Iris pigment epithelial cell (primary cell): ENCODE measurements at regions not wholly inside any gene's neighbourhood (a gene's known extent, or its start where the extent isn't known, plus 50 kb on each side); places are given as distances from the start of the nearest gene placed in this dataset.
A peak's percentile ranks its signal among the peaks of the same experiment; 100 is the strongest.

Experiments
- DNase-seq: peaks from one replicate; pipeline ENCODE4 v3.0.0-alpha.2; 2011; ENCODE audit warnings: low read depth

GRCh38 chr3:8255725-8256124 is 245.9 kb upstream of the LMCD1 start:
- DNase-seq, result no peak

- no peak for DNase-seq
These were observed 245.1 kb upstream of the LMCD1 start for GRCh38 chr3:8256441-8257071.

- DNase-seq, result no peak
These were observed 240.6 kb upstream of the LMCD1 start for GRCh38 chr3:8261018-8261417.

- DNase-seq, result peak; percentile 12
These were observed 234.9 kb upstream of the LMCD1 start for GRCh38 chr3:8266730-8267131.

GRCh38 chr3:8273479-8273878 is 228.1 kb upstream of the LMCD1 start:
- no peak for DNase-seq

- DNase-seq, result no peak
These were observed 225.6 kb upstream of the LMCD1 start for GRCh38 chr3:8276056-8276455.

- DNase-seq, result no peak
These were observed 225.1 kb upstream of the LMCD1 start for GRCh38 chr3:8276506-8276905.

GRCh38 chr3:8278448-8278847 is 223.2 kb upstream of the LMCD1 start:
- no peak for DNase-seq

- DNase-seq, result no peak
These were observed 222.1 kb upstream of the LMCD1 start for GRCh38 chr3:8279476-8279875.

- no peak for DNase-seq
These were observed 221.6 kb upstream of the LMCD1 start for GRCh38 chr3:8279886-8280550.

- no peak for DNase-seq
These were observed 219.0 kb upstream of the LMCD1 start for GRCh38 chr3:8282541-8283165.

- no peak for DNase-seq
These were observed 218.4 kb upstream of the LMCD1 start for GRCh38 chr3:8283193-8283592.

- DNase-seq, result no peak
These were observed 215.5 kb upstream of the LMCD1 start for GRCh38 chr3:8286086-8286485.

GRCh38 chr3:8286749-8287148 is 214.9 kb upstream of the LMCD1 start:
- no peak for DNase-seq

GRCh38 chr3:8290611-8291010 is 211.0 kb upstream of the LMCD1 start:
- no peak for DNase-seq

- DNase-seq, result no peak
These were observed 205.2 kb upstream of the LMCD1 start for GRCh38 chr3:8296461-8296860.

- no peak for DNase-seq
These were observed 203.3 kb upstream of the LMCD1 start for GRCh38 chr3:8298021-8298954.

GRCh38 chr3:8301977-8302735 is 199.5 kb upstream of the LMCD1 start:
- peak; percentile 58 for DNase-seq

- DNase-seq, result no peak
These were observed 198.2 kb upstream of the LMCD1 start for GRCh38 chr3:8303466-8303865.

GRCh38 chr3:8305371-8305770 is 196.3 kb upstream of the LMCD1 start:
- no peak for DNase-seq

GRCh38 chr3:8307545-8308110 is 194.0 kb upstream of the LMCD1 start:
- DNase-seq, result no peak
